GM12878 (cell line): ENCODE measurements at regions not wholly inside any gene's neighbourhood (a gene's known extent, or its start where the extent isn't known, plus 50 kb on each side); places are given as distances from the start of the nearest gene placed in this dataset.

Source experiments
- CEBPB ChIP-seq, 2 experiments: fragments of 150-350 bp in 1 of 2; IDR thresholded peaks; 2 replicates each; pipeline ENCODE4 v1.6.1; 2012 to 2014; ENCODE audit warnings: low read depth in 2 of 2, low read length in 2 of 2, borderline replicate concordance in 1 of 2, inconsistent platforms in 1 of 2
- NFIC ChIP-seq: IDR thresholded peaks from 2 replicates; pipeline ENCODE4 v1.6.1; 2012; ENCODE audit warnings: low read depth, mild to moderate bottlenecking, inconsistent platforms, low read length, moderate library complexity
- POLR2AphosphoS2 ChIP-seq: IDR thresholded peaks from 2 replicates; pipeline ENCODE4 v1.6.1; 2011; ENCODE audit warnings: low read depth, mild to moderate bottlenecking, low read length, improper control_type of control experiment, moderate library complexity
- POU2F2 ChIP-seq: IDR thresholded peaks from 3 replicates; pipeline ENCODE4 v1.6.1; 2011; ENCODE audit warnings: low read depth, mild to moderate bottlenecking, low read length, borderline replicate concordance
- TF ChIP-seq, protein P1 (sequence below), 3 experiments: IDR thresholded peaks in 2 of 3; conservative IDR thresholded peaks in 1 of 3; 2 replicates each; pipeline ENCODE4 v1.5.1; 2011; ENCODE audit warnings: low read depth in 3 of 3, low read length in 3 of 3, mild to moderate bottlenecking in 3 of 3, control low read depth in 2 of 3, moderate library complexity in 2 of 3, inconsistent platforms in 1 of 3, mixed read lengths in 1 of 3; ENCODE audit not compliant: control insufficient read depth in 2 of 3, insufficient read depth in 1 of 3; ENCODE audit errors: extremely low read depth in 1 of 3

- TF ChIP-seq POLR2AphosphoS2, result no peak
- TF ChIP-seq, protein P1, sequence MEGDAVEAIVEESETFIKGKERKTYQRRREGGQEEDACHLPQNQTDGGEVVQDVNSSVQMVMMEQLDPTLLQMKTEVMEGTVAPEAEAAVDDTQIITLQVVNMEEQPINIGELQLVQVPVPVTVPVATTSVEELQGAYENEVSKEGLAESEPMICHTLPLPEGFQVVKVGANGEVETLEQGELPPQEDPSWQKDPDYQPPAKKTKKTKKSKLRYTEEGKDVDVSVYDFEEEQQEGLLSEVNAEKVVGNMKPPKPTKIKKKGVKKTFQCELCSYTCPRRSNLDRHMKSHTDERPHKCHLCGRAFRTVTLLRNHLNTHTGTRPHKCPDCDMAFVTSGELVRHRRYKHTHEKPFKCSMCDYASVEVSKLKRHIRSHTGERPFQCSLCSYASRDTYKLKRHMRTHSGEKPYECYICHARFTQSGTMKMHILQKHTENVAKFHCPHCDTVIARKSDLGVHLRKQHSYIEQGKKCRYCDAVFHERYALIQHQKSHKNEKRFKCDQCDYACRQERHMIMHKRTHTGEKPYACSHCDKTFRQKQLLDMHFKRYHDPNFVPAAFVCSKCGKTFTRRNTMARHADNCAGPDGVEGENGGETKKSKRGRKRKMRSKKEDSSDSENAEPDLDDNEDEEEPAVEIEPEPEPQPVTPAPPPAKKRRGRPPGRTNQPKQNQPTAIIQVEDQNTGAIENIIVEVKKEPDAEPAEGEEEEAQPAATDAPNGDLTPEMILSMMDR (IDR thresholded peaks at IDR 0.05 in 2 of 3, conservative IDR thresholded peaks at IDR 0.05 in 1 of 3; ENCODE audit: control insufficient read depth in 2 of 3, extremely low read depth in 1 of 3, insufficient read depth in 1 of 3, low read depth in 3 of 3, low read length in 3 of 3), result no peak
- no peak for TF ChIP-seq NFIC
- no peak for TF ChIP-seq CEBPB (IDR thresholded peaks at IDR 0.05; ENCODE audit: borderline replicate concordance in 1 of 2, low read depth in 2 of 2, low read length in 2 of 2)
- no peak for TF ChIP-seq POU2F2
Measured at GRCh38 chr13:73248154-73248553, 189.3 kb downstream of the KLF5 start.
